ENCODE measurements at regions not wholly inside any gene's neighbourhood (a gene's known extent, or its start where the extent isn't known, plus 50 kb on each side); places are given as distances from the start of the nearest gene placed in this dataset.

GRCh38 chr11:45096636-45097035 is 49.8 kb upstream of the PRDM11 start:
- DNase-seq (ENCODE audit: low spot score) = no peak
- no peak for TF ChIP-seq CTCF (IDR thresholded peaks at IDR 0.05; ENCODE audit: borderline replicate concordance, control extremely low read depth, extremely low read depth, insufficient read depth, missing control alignments)
- in situ Hi-C loops (cut with MboI; ENCODE audit: low sequenced_read_pairs, unreplicated experiment) = no loop called here

Measured in GM13976 (cell line).